SK-N-SH (cell line): ENCODE measurements at regions not wholly inside any gene's neighbourhood (a gene's known extent, or its start where the extent isn't known, plus 50 kb on each side); places are given as distances from the start of the nearest gene placed in this dataset.

Experiments
- CTCF ChIA-PET: fragments of 300-600, 350-600 bp; formaldehyde crosslinking; extraction: SDS; loops from one replicate; lab custom pipeline; 2021; lab: Yijun Ruan, JAX
- POLR2A ChIA-PET: fragments of 350-600 bp; sonication (Branson Sonifier 250); formaldehyde crosslinking; extraction: SDS; loops from one replicate; lab custom pipeline; 2020; ENCODE audit warnings: antibody characterized with exemption, inconsistent platforms; lab: Yijun Ruan, JAX
- DNase-seq: peaks from one replicate; pipeline ENCODE4 v3.0.0; 2012
- H2AFZ ChIP-seq: fragments of 200-600 bp; sonication (generic); 2 replicates; pipeline ENCODE4 v1.8.1; 2016; ENCODE audit warnings: antibody characterized with exemption, mild to moderate bottlenecking, low read depth
- H3F3A ChIP-seq: fragments of 200-600 bp; sonication (generic); replicated peaks from 2 replicates; pipeline ENCODE3; 2016; ENCODE audit warnings: antibody characterized with exemption, mild to moderate bottlenecking; ENCODE audit not compliant: insufficient read depth
- H3K27ac ChIP-seq, 2 experiments: fragments of 200-500 bp in 1 of 2; fragments of 200-600 bp in 1 of 2; sonication (Bioruptor generic) in 1 of 2; sonication (generic), shearing (Covaris generic) in 1 of 2; 2 replicates each; pipeline versions ENCODE4 v1.5.1 to v1.6.1; 2014 to 2016; ENCODE audit warnings: low read depth in 2 of 2, inconsistent platforms in 1 of 2, low read length in 1 of 2, mild to moderate bottlenecking in 1 of 2, mixed read lengths in 1 of 2
- H3K27me3 ChIP-seq: fragments of 200-600 bp; sonication (generic), shearing (Covaris generic); 2 replicates; pipeline ENCODE4 v1.6.1; 2016; ENCODE audit warnings: mixed run types; ENCODE audit not compliant: insufficient read depth
- H3K36me3 ChIP-seq, 2 experiments: fragments of 200-500 bp in 1 of 2; fragments of 200-600 bp in 1 of 2; sonication (Bioruptor generic) in 1 of 2; sonication (generic) in 1 of 2; replicated peaks in 1 of 2; 2 replicates each; pipeline versions ENCODE3 to v1.5.1; 2014 to 2016; ENCODE audit warnings: low read length in 1 of 2, mild to moderate bottlenecking in 1 of 2; ENCODE audit not compliant: insufficient read depth in 2 of 2, control insufficient read depth in 1 of 2
- H3K4me1 ChIP-seq, 2 experiments: fragments of 200-500 bp in 1 of 2; fragments of 200-600 bp in 1 of 2; sonication (Bioruptor generic) in 1 of 2; sonication (generic), shearing (Covaris generic) in 1 of 2; 2 replicates each; pipeline versions ENCODE4 v1.5.1 to v1.6.1; 2014 to 2016; ENCODE audit warnings: low read depth in 1 of 2, low read length in 1 of 2, mixed run types in 1 of 2; ENCODE audit not compliant: insufficient read depth in 2 of 2, control insufficient read depth in 1 of 2
- H3K4me2 ChIP-seq: fragments of 200-600 bp; sonication (generic), shearing (Covaris generic); 2 replicates; pipeline ENCODE4 v1.6.1; 2017; ENCODE audit warnings: mixed run types
- H3K4me3 ChIP-seq, 2 experiments: fragments of 200-500 bp in 1 of 2; fragments of 200-600 bp in 1 of 2; sonication (Bioruptor generic) in 1 of 2; sonication (generic), shearing (Covaris generic) in 1 of 2; 2 replicates each; pipeline versions ENCODE4 v1.5.1 to v1.8.1; 2014 to 2016; ENCODE audit warnings: low read depth in 2 of 2, inconsistent platforms in 1 of 2, low read length in 1 of 2, mild to moderate bottlenecking in 1 of 2, mixed read lengths in 1 of 2, moderate library complexity in 1 of 2
- H3K79me2 ChIP-seq: fragments of 200-600 bp; sonication (generic); 2 replicates; pipeline ENCODE4 v1.8.1; 2017; ENCODE audit warnings: mild to moderate bottlenecking; ENCODE audit not compliant: insufficient read depth
- H3K9ac ChIP-seq: fragments of 200-600 bp; sonication (generic); 2 replicates; pipeline ENCODE4 v1.6.1; 2017; ENCODE audit warnings: mixed run types
- H3K9me2 ChIP-seq: fragments of 200-600 bp; sonication (generic); 2 replicates; pipeline ENCODE4 v1.6.1; 2017; ENCODE audit warnings: mixed run types
- H3K9me3 ChIP-seq: fragments of 200-600 bp; sonication (generic); 2 replicates; pipeline ENCODE4 v1.6.1; 2017; ENCODE audit warnings: mixed run types, mild to moderate bottlenecking, moderate library complexity
- H4K20me1 ChIP-seq: fragments of 200-600 bp; sonication (generic); 2 replicates; pipeline ENCODE4 v1.6.1; 2017; ENCODE audit warnings: mild to moderate bottlenecking, mixed run types; ENCODE audit not compliant: insufficient read depth
- CHD2 ChIP-seq: fragments of 150-350 bp; IDR thresholded peaks from 2 replicates; pipeline ENCODE4 v1.6.1; 2018; ENCODE audit warnings: low read length; ENCODE audit not compliant: partially characterized antibody
- ELF1 ChIP-seq: IDR thresholded peaks from 2 replicates; pipeline ENCODE4 v1.4.0; 2012
- EP300 ChIP-seq, 2 experiments: IDR thresholded peaks; 2 replicates each; pipeline versions ENCODE4 v1.4.0 to v1.6.1; 2012; ENCODE audit warnings: borderline replicate concordance in 1 of 2, low read depth in 1 of 2, low read length in 1 of 2
- EZH2phosphoT487 ChIP-seq: fragments of 200-600 bp; sonication (generic); IDR thresholded peaks from 2 replicates; pipeline ENCODE4 v1.6.1; 2017; ENCODE audit warnings: low read depth, mixed run types, mild to moderate bottlenecking, antibody characterized with exemption, moderate library complexity, borderline replicate concordance
- FOSL2 ChIP-seq: IDR thresholded peaks from 2 replicates; pipeline ENCODE4 v1.4.0; 2012; ENCODE audit warnings: low read depth, mild to moderate bottlenecking, moderate library complexity, borderline replicate concordance
- FOXJ3 ChIP-seq: sonication (generic); formaldehyde crosslinking; IDR thresholded peaks from 2 replicates; pipeline ENCODE4 v1.5.1; 2020; ENCODE audit warnings: mild to moderate bottlenecking, missing genetic modification reagents
- GABPA ChIP-seq: IDR thresholded peaks from 2 replicates; pipeline ENCODE4 v1.4.0; 2012; ENCODE audit warnings: low read depth, mild to moderate bottlenecking
- GATA2 ChIP-seq: sonication (generic); formaldehyde crosslinking; IDR thresholded peaks from 2 replicates; pipeline ENCODE4 v1.5.0; 2020; ENCODE audit warnings: mild to moderate bottlenecking, missing genetic modification reagents
- JUND ChIP-seq: IDR thresholded peaks from 2 replicates; pipeline ENCODE4 v1.4.0; 2012
- MAX ChIP-seq: IDR thresholded peaks from 2 replicates; pipeline ENCODE4 v1.4.0; 2012; ENCODE audit warnings: low read depth
- NFIC ChIP-seq: IDR thresholded peaks from 2 replicates; pipeline ENCODE4 v1.4.0; 2012; ENCODE audit warnings: borderline replicate concordance
- NRF1 ChIP-seq: IDR thresholded peaks from 2 replicates; pipeline ENCODE4 v1.6.1; 2012; ENCODE audit warnings: low read depth, mild to moderate bottlenecking, low read length
- PBX3 ChIP-seq: IDR thresholded peaks from 2 replicates; pipeline ENCODE4; 2012
- POLR2AphosphoS5 ChIP-seq: IDR thresholded peaks from 2 replicates; pipeline ENCODE4 v1.6.1; 2012; ENCODE audit warnings: low read depth, low read length
- RAD21 ChIP-seq: IDR thresholded peaks from 2 replicates; pipeline ENCODE4 v1.6.1; 2012; ENCODE audit warnings: mild to moderate bottlenecking, low read length
- RCOR1 ChIP-seq: fragments of 150-350 bp; IDR thresholded peaks from 2 replicates; pipeline ENCODE4 v1.6.1; 2017; ENCODE audit warnings: antibody characterized with exemption, low read length
- RXRA ChIP-seq: IDR thresholded peaks from 2 replicates; pipeline ENCODE4 v1.4.0; 2012; ENCODE audit warnings: low read depth, mild to moderate bottlenecking, borderline replicate concordance
- SIN3A ChIP-seq: IDR thresholded peaks from 2 replicates; pipeline ENCODE4 v1.6.1; 2012; ENCODE audit warnings: low read depth, mild to moderate bottlenecking, low read length, moderate library complexity, borderline replicate concordance
- SMC3 ChIP-seq: IDR thresholded peaks from 2 replicates; pipeline ENCODE4 v1.6.1; 2012; ENCODE audit warnings: low read depth, low read length, improper control_type of control experiment
- TAF1 ChIP-seq: IDR thresholded peaks from 2 replicates; pipeline ENCODE4 v1.6.1; 2012; ENCODE audit warnings: low read depth, mild to moderate bottlenecking, low read length, moderate library complexity, borderline replicate concordance
- TEAD4 ChIP-seq: IDR thresholded peaks from 2 replicates; pipeline ENCODE4 v1.4.0; 2012; ENCODE audit warnings: mild to moderate bottlenecking, borderline replicate concordance; ENCODE audit not compliant: insufficient read depth
- USF1 ChIP-seq: IDR thresholded peaks from 2 replicates; pipeline ENCODE4 v1.4.0; 2012; ENCODE audit warnings: low read depth, borderline replicate concordance
- WGBS: methylation state at CpG from one replicate; pipeline ENCODE4 v1.1.6; 2017; ENCODE audit warnings: low lambda C conversion rate; 5-methylcytosine and 5-hydroxymethylcytosine counted together
- TF ChIP-seq, protein P1 (sequence below): fragments of 150-350 bp; IDR thresholded peaks from 2 replicates; pipeline ENCODE4 v1.6.1; 2017; ENCODE audit warnings: antibody characterized with exemption, low read length, low read depth, borderline replicate concordance

DNA sequence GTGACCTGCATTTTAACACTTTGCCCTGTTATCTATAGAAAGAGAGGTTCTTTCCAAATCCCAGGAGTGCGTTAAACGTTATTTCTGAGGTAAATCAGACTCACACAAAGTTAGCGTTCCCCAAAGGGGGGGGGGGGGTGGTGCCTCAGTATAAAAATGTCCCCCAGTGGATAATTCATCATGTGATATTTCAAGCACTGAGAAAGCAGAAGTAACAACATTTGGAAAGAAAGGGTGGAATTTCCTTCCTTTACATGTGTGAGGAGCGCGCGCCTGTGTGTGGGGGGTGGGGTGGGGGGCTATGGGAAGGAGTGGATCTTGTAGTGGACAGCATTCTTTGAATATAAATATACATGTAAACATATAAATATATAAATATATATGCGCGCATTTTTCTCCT, 630.9 kb downstream of the NYAP2 start:
- no peaks in the 10 kb centered on the region for H3K9me2 ChIP-seq
- H3K27ac ChIP-seq = no peak overlapping the region; a peak in 2 of 4 replicates
- 33% methylated on average over 8 of the region's 8 CpGs for WGBS
- ChIA-PET CTCF (interaction anchor here (1.2 kb wide), 1 partner anchor 772 kb away, joined by 4 read pairs; no protein-coding TSS in a partner anchor), POLR2A (no interaction called here)
- no peaks in the 10 kb centered on the region for H3K9me3 ChIP-seq
- peaks cover 8% of the 10 kb centered on the region in 2 experiments; a peak in 2 of 4 replicates for H3K4me1 ChIP-seq
- H3K79me2 ChIP-seq = no peaks in the 10 kb centered on the region
- H3F3A ChIP-seq = peaks cover 9% of the 10 kb centered on the region
- peak overlapping the region; percentile 62 to 72; a peak in 3 of 4 replicates for H3K4me3 ChIP-seq
- H3K27me3 ChIP-seq = no peaks in the 10 kb centered on the region
- peak overlapping the region; percentile 88 for H3K4me2 ChIP-seq
- no peaks in the 10 kb centered on the region for H4K20me1 ChIP-seq
- peak overlapping the region; percentile 53; the same call in 1 of the 2 replicates for H3K9ac ChIP-seq
- no peaks in the 10 kb centered on the region for H3K36me3 ChIP-seq
- peak; percentile 1 for DNase-seq
- TF ChIP-seq NFIC (no peak), RAD21 (no peak), GABPA (no peak), USF1 (no peak), POLR2AphosphoS5 (no peak), TAF1 (no peak), EZH2phosphoT487 (no peak), TEAD4 (no peak), EP300 (IDR thresholded peaks at IDR 0.05; ENCODE audit: borderline replicate concordance in 1 of 2, low read depth in 1 of 2, low read length in 1 of 2) (no peak), RXRA (no peak), ELF1 (no peak), SIN3A (no peak)
- TF ChIP-seq, protein P1, sequence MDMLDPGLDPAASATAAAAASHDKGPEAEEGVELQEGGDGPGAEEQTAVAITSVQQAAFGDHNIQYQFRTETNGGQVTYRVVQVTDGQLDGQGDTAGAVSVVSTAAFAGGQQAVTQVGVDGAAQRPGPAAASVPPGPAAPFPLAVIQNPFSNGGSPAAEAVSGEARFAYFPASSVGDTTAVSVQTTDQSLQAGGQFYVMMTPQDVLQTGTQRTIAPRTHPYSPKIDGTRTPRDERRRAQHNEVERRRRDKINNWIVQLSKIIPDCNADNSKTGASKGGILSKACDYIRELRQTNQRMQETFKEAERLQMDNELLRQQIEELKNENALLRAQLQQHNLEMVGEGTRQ = no peak
- peak overlapping the region; percentile 79 for H2AFZ ChIP-seq

- no peak overlapping the region for H3K4me2 ChIP-seq
- H3K9me3 ChIP-seq = no peaks in the 10 kb centered on the region
- no peak overlapping the region for H3K4me3 ChIP-seq
- no peak for DNase-seq
- H4K20me1 ChIP-seq = no peaks in the 10 kb centered on the region
- H3K36me3 ChIP-seq = no peaks in the 10 kb centered on the region
- POLR2A ChIA-PET = no interaction called here
- no peak overlapping the region for H2AFZ ChIP-seq
- no peak overlapping the region for H3K9ac ChIP-seq
- no peaks in the 10 kb centered on the region for H3K4me1 ChIP-seq
- H3K27me3 ChIP-seq = no peaks in the 10 kb centered on the region
- CTCF ChIA-PET = no interaction called here
- no peaks in the 10 kb centered on the region for H3F3A ChIP-seq
- no peaks in the 10 kb centered on the region for H3K79me2 ChIP-seq
- TF ChIP-seq JUND (no peak), SMC3 (no peak), PBX3 (no peak), POLR2AphosphoS5 (no peak), RCOR1 (no peak), NFIC (no peak), FOSL2 (no peak), FOXJ3 (no peak), CHD2 (no peak), NRF1 (no peak), RXRA (no peak), TEAD4 (no peak), MAX (no peak), GATA2 (no peak)
- H3K27ac ChIP-seq = no peak overlapping the region
- no peaks in the 10 kb centered on the region; the same call in 1 of the 2 replicates for H3K9me2 ChIP-seq
These were observed 624.4 kb downstream of the NYAP2 start for GRCh38 chr2:226023946-226024345.
